GM19239 (cell line): ENCODE measurements at regions not wholly inside any gene's neighbourhood (a gene's known extent, or its start where the extent isn't known, plus 50 kb on each side); places are given as distances from the start of the nearest gene placed in this dataset.

ENCODE experiments used
- DNase-seq: peaks from one replicate; pipeline ENCODE4 v3.0.0; 2011; ENCODE audit warnings: low spot score; ENCODE audit not compliant: insufficient read length
- FAIRE-seq: peaks from 2 replicates; lab custom pipeline; 2011; peaks lifted over from hg19 to GRCh38; lab: Jason Lieb, UNC

DNA sequence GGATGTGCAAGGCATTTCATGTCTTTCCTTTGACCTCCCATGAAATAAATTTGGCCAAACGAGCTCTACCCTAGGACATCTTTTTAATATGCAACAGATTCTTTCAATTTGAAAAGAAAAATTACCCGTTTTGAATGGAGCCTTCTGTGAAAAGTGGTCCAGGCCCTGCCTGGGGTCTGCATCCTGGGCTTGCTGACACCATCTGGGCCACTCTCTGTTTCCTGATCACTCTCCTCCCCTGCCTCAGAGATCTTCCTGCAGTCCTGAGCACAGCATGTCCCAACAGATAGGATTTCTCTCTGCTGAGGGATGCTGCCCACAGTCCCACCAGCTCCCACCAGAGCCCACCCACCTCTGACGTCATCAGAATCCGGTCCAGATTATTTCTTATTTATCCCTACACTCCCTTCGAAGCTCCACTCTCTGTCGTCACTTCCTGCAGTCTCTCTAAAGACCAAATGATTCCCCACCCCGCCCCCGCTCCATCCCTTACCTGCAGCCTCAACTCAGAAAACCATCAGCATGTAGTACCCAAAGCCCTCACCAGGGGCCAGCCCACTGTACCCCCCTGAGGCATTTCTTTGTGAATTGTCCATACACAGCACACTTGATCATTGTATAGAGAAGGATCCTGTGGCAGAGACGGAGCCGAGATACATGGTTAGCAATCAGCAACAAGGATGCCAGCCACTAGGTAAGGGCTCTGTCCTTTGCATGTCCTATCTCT lies 192.1 kb upstream of the MGMT start:
- FAIRE-seq, result no peak
- DNase-seq, result no peak

DNA sequence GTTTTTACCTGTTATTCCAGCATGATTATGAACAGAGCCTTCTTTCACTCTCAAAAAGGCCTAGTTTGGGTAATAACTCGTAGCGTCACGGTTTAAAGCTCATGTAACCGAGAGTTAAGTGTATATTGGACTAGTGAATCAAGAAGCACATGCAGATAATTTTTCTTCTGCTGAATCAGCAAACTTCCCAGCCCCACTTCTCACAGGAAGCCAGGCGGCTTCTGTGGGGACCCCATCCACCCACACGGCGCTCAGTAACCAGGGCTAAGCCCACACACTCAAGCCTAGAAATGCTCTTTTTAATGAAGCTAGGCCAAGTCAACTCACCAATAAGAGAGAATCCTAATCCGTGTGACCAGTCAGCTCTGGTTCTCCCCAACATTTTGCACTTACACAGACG lies 191.2 kb upstream of the MGMT start:
- FAIRE-seq, result no peak
- no peak for DNase-seq

DNA sequence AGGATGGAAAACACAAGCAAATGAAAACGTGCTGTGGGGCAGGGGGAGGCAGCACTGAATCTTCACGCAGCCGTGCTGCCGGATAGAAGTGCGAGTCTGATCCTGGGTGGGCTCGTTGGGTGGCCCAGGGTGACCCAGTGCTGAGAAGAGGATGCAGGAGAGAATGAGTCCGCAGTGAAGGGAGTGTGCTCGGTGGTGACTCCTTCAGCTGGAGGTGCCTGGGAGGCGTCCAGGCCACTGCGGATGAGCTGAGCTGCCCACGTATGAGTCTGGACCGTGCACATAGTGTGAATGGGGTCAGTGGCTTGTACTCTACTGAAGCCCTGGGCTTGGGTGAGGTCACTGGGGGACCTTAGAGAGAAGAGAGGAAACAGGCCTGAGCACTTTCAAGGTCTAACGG lies 190.0 kb upstream of the MGMT start:
- no peak for DNase-seq
- no peak for FAIRE-seq

DNA sequence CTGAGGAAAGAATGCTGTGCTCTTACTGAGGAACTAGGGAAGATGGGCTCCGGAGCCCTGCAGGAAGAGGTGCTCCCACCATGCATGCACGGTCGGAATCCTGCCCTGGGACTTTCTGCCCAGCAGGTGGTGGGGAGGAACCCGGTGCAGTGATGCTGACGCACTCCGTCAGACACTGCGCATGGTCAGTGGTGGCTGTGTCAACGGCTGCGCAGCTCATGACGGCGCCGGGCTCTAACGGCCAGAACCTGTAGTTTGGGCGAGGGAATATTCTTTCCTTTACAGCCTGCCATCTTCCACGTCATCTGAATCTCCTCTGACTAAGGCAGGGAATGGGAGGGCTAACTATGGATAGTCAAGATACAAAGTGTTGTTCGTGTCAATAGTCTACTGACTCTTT lies 189.2 kb upstream of the MGMT start:
- FAIRE-seq, result no peak
- no peak for DNase-seq

DNA sequence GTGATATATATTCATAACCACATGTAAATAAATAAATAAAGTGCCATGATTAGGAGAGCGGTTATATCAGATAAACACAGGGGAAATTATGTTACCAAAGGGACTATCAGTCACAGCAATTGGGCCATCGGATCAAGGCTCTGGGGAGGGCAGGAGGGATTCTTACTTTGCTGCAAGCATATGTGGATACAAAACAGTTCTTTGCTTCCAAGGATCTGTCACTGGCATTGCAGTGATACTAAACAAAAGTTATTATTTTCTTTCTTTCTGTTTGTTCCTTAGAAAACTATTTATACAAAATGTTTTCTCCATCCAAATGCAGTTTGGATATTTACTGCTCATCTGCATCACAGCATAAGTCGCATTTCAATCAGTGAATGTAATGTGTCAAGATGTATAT lies 188.4 kb upstream of the MGMT start:
- no peak for FAIRE-seq

DNA sequence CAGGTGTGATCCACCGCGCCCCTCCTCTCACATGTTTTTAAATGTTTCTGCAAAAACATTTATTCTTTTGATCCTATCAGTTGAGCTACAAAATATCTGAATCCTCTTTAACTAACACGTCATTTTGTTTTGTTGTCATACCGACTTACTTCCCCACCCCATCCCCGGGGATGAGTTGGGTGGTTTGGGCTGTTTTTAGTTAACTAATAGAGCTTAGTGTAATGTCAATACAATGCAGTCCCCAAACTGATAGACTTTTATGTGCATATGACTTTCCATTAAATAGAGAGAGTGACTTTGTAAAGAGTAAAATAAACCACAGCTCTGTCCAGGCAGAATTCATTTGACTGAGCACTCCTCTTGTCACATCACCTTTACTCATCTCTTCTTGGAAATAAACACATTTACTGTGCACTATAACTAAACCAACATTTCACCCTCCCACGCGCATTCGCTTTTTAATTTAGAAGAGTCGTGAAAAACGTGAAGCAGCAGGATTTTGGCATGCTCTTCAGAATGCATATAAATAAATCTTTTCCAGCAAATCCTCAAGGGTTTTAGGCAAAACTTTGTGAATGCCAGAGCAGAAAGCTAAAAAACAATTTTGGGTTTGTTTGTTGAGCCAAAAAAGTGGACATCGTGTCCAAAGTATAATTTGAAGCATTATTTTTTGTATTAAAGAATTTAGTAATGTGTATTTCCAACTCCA lies 187.4 kb upstream of the MGMT start:
- no peak for FAIRE-seq
- DNase-seq, result no peak

More for the DNA sequence above, 188.4 kb upstream of the MGMT start:
- no peak for DNase-seq

DNA sequence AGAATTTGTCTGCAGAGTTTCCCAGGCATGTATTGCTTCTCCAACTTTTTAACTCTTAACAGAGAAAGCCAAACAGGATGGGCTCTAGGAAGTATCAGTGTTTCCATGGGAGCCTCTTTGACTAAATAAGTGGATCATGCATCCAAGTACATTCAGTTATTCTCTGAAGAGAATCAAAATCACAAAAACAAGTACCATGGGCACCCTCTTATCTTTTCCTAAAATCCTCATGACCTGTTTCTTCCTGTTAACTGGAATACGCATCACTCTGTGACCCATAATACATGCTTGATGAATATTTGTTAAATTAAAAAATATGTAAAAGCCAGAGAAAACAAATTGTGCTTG lies 186.9 kb upstream of the MGMT start:
- DNase-seq (no peak), FAIRE-seq (no peak)

DNA sequence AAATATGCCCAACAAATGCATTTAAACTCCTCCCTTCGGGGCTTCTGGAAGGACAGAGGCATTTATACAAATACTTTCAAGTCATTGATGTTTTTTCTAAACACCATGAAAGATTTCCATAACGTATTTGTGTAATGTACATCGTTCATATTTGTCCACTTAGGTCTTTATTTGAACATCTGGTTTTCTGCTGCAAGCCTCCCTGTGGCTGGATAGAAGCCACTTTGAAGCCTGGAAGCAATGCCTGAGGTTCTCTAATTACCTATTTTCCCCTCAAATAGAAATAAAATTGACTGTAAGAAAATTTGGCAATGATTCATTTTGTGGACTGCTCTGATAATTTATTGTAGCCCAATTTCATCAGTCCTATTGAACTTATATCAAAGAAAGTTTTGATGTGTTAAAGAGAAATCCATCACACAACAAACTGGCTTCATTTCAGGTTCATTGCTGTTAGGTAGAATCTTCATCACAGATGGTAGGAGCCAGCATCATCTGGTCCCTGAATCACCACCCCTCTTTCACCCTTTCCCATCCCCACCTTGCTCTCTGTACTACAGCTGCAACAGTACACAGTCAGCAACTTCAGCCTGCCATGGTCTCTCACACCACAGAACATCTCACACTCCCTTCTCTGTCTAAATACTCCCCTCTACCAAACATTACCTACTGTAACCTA lies 186.0 kb upstream of the MGMT start:
- DNase-seq, result no peak
- FAIRE-seq, result no peak

DNA sequence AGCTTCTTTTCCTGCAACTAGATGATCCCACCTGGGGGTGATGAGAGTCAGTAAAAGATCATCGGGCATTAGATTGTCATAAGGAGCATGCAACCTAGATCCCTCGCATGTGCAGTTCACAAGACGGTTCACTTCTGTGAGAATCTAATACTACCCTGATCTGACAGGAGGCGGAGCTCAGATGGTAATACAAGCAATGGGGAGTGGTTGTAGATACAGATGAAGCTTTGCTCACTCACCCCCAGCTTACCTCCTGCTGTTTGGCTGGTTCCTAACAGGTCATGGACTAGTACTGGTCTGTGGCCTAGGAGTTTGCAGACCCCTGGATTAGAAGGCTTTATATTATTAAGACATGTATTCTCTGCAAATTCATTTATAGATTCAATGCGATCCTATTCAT lies 181.6 kb upstream of the MGMT start:
- no peak for FAIRE-seq
- DNase-seq, result no peak

DNA sequence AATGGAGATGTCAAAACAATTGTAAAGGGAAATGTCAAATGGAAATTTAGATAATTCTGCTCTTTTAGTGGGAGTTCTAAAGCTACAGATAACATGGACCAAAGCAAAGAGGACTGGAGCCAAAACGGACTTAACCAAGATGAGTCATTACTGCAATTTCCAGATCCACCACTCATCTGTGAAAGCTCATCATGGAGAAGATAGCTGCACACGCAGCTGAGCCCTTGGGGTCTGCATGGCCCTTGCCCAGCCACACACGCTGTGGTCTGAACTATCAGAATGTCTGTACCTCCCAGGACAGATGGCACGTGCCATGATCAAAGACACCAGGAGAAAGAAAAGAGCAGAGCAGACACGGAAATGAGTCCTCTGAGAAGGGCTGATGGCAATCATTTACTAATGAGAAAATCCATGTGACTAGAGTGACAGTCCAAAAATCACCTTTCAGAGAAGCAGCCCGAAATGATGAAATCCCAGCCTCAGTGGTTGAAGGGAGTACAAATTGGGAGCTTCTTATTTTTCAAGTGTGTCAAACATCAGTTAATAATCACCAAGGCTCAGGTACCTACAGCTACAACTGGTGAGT lies 177.9 kb upstream of the MGMT start:
- no peak for FAIRE-seq
- DNase-seq, result no peak

DNA sequence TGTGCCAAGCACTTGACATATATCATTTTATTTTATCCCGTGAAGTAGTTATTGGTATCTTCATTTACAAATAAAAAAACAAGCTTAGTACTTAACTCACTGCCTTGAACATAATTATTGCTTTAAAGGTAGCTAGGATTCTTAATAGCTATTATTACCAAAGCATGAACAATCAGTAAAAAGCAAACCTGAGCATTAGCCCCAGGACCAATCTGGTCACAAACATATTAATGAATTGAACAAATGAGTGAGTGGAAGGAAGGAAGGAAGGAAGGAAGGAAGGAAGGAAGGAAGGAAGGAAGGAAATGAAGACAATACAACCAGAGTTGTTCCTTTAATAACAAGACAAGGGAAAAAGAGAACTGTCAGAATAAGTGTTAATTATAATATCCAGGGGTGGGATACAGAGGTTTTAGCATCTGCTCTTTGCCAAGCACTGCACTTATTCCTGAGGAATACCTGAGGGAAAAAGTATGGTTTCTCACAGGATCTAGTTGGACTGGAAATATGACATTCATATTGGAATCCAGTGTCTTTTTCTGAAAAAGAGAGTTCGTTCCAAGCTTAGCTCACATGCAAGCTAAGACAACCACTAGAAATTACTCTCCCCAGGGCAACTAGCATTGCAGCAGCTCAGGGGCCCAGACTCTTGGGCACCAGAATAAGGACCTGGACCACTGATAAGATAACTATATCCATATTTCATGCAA lies 172.9 kb upstream of the MGMT start:
- FAIRE-seq, result no peak

DNA sequence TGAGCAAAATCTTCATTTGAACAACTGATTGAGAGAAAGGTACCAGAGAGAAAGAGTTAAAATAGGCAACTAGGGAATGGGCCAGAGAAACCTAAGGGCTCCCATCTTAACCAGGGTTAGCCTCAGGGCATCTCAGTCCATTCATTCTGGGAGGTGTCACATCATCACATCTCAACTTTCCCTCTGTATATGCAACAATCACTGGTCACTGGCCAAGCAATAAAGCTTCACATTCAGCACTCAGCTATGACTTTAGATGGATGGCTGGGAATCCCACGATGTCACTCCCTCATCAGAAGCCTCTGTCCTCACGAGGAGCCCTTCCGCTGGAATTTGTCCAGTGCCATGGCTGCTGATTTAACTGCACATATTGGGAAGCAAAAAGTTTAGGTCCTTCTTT lies 172.1 kb upstream of the MGMT start:
- DNase-seq (no peak), FAIRE-seq (no peak)

More for the DNA sequence above, 172.9 kb upstream of the MGMT start:
- DNase-seq, result no peak

DNA sequence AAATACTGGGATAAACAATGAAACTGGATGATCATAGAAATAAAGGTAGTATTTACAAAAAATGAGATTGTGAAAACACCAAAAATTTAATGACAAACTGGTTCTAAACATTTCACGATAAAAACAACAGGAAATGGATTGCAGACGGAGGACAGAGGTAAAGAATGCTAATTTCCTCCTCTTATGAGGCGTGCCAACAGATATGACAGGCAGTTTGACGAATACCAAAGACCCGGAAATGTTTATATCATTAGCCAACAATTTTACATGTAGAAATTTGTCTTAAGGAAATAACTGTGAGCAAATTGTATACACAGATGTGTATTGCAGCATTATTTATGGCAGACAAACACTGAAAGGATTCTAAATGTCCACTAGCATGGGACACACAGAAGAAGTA lies 162.0 kb upstream of the MGMT start:
- no peak for FAIRE-seq
- no peak for DNase-seq

DNA sequence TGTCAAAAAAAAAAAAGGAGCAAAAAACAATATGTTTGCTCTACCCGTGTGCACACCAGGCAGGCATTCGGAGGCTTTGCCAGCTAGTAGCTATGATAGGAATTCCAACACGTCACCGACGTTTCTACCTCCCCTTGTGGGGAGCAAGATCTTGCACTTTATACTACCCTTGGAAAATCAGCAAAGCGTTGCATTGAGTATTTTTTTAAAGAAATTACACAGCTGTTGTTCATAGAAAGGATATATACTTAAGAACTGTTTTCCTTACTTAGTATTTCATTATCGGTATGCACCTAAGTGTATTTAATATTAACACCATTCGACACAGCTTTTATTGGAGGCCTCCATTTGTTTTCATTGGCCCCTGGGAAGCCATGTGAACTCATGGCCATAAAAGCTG lies 159.9 kb upstream of the MGMT start:
- no peak for FAIRE-seq
- DNase-seq, result no peak

DNA sequence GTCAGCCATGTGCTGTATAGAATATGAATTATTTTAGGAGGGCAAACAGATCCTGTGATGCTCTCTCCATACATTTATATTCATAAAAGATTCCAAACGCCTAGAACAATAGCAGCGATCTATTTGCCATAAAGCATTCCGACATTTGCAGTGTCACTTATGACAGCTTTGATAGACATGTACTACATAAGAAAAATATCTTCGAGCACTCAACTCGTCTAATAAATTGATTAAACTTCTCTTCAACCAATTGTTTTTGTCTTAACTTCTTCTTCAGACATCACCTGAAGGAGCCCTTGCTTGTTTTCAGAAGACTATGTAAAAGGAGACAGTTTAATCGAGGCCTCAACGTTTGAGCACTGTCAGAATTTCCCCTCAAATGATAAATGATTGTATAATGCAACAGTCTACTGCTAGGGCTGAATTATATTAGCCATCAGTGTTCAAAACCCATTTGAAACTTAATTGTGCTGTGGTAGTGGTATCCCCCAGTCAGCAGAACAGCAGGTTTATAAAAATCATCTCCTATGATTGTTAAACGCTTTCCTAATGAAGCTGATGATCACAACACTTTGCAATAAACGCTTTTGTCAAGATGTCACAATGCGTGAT lies 158.0 kb upstream of the MGMT start:
- no peak for DNase-seq
- no peak for FAIRE-seq

DNA sequence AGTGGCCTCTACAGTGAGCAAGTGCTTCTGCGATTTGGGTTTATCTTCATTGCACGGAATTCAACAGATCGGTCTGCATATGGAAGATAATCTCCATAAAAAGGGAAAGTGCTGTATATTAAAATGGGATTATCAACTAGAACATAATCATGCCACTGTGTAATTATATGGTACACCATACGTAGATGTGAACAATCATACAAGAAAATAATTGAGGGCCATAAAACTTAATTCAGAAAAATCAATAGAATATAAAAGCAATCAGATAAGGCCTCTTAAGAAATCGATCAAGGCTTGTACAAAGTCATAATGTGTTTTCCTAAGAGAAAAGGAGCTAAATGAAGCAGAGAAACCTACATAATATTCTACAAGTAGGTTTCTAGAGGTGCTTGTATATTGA lies 157.5 kb upstream of the MGMT start:
- no peak for DNase-seq
- FAIRE-seq, result no peak

DNA sequence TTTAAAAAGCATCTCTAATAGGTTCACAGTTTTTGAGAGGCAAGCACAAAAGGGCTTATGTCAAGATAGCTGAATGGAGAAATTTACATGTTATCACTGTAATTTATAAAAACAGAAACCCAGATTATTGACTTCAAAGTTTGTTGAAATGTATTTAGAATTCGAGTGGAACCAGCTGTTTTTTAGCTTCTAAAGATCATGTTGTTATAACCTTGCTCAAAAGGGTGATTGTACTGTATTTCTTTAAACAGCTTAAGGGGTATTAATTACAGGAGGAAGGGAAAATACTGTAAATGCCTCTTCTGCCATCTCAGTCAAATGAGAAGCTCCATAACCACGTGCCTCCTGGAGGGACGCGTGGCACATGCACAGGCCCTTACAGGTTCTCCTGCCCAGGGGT lies 156.2 kb upstream of the MGMT start:
- DNase-seq (no peak), FAIRE-seq (no peak)

DNA sequence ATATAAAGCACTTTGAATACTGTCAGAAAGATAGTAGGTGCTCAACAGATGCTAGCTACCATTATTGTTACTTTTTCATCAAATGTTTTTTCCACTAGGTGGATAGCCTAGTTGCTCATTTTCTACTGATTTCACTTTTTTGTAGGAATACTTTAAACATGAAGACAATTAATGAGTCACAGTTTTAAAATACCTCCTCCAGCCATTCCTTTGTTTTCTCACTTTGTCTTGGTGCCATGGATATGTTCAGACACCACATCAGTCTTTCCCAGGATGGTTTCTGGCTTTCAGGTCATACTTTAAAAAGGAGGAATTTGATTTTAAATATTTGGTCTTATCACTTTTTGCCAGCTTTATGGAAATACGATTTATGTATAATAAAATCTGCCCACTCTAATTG lies 147.1 kb upstream of the MGMT start:
- no peak for FAIRE-seq
- DNase-seq, result no peak

DNA sequence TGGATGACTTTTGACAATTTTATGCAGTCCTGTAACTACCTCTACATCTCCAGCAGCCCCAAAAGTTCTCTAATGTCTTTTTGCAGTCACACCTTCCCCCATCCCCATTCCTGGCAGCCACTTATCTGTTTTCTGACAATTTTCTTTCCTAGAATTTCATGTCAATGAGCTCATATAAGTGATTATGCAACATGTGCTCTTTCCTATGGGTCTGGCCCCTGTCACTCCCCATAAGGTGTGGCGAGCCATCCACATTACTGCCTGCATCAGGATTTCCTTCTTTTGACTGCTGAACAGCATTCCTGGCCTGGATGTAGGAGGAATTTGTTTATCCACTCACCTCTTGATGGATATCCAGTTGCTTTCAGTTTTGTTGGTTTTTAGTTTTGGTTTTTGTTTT lies 146.7 kb upstream of the MGMT start:
- FAIRE-seq, result no peak
- no peak for DNase-seq

DNA sequence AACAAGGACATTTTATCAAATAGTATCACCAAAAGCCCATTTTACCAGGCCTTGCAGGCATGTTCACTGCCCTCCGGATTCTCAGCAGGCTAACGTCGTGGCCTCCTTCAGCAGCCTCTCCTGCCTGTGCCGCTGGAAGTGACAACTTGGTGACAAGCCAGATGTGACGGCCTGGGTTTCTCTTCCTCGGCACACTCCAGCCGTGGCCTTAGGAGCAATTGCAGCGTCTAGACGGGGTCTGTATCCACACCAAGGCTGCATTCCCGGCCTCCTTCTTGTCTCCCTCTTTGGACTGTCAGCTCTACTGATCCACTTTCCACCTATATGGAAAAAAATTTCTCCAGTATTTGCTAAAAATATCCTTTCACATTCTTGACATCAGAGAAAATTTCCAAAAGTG lies 145.3 kb upstream of the MGMT start:
- FAIRE-seq (no peak), DNase-seq (no peak)
